Uterus (tissue), 2 donors: ENCODE measurements at regions not wholly inside any gene's neighbourhood (a gene's known extent, or its start where the extent isn't known, plus 50 kb on each side); places are given as distances from the start of the nearest gene placed in this dataset.

Experiments
- POLR2A ChIP-seq, 2 donors: fragments of 450-650 bp; IDR thresholded peaks; one replicate each; pipeline ENCODE4 v1.6.1; 2016; ENCODE audit warnings: antibody characterized with exemption in 2 of 2, mild to moderate bottlenecking in 1 of 2, moderate library complexity in 1 of 2
- TF ChIP-seq, protein P1 (sequence below), 4 experiments: fragments of 200-600 bp in 2 of 4; fragments of 450-650 bp in 2 of 4; sonication (generic) in 2 of 4; IDR thresholded peaks; one replicate each; pipeline ENCODE4 v1.5.1; 2016 to 2019; ENCODE audit warnings: antibody characterized with exemption in 4 of 4, mild to moderate bottlenecking in 2 of 4, moderate library complexity in 1 of 4

DNA sequence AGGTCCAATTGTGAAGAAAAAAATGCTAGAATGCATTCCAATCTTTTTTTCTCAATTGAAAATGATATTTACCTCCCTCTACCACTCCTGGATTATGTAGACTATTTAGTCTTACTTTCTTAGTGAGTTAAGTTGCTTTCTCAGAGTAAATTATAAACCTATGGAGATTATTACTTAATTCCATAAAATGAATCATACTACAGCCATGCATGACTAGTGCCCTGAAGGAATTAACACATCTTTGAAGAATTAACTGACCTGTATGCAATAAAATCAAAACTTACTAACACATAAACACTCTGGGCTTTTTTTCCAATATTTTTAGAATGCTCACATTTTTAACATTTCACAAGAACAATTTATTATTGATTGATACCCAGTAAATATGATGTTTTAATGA, 379.4 kb upstream of the DACH1 start:
- TF ChIP-seq POLR2A (IDR thresholded peaks at IDR 0.05), result no peak
- TF ChIP-seq, protein P1, sequence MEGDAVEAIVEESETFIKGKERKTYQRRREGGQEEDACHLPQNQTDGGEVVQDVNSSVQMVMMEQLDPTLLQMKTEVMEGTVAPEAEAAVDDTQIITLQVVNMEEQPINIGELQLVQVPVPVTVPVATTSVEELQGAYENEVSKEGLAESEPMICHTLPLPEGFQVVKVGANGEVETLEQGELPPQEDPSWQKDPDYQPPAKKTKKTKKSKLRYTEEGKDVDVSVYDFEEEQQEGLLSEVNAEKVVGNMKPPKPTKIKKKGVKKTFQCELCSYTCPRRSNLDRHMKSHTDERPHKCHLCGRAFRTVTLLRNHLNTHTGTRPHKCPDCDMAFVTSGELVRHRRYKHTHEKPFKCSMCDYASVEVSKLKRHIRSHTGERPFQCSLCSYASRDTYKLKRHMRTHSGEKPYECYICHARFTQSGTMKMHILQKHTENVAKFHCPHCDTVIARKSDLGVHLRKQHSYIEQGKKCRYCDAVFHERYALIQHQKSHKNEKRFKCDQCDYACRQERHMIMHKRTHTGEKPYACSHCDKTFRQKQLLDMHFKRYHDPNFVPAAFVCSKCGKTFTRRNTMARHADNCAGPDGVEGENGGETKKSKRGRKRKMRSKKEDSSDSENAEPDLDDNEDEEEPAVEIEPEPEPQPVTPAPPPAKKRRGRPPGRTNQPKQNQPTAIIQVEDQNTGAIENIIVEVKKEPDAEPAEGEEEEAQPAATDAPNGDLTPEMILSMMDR (IDR thresholded peaks at IDR 0.05), result no peak
